SK-N-SH (cell line): ENCODE measurements at regions not wholly inside any gene's neighbourhood (a gene's known extent, or its start where the extent isn't known, plus 50 kb on each side); places are given as distances from the start of the nearest gene placed in this dataset.

Source experiments
- CTCF ChIA-PET: fragments of 300-600, 350-600 bp; formaldehyde crosslinking; extraction: SDS; loops from one replicate; lab custom pipeline; 2021; lab: Yijun Ruan, JAX
- POLR2A ChIA-PET: fragments of 350-600 bp; sonication (Branson Sonifier 250); formaldehyde crosslinking; extraction: SDS; loops from one replicate; lab custom pipeline; 2020; ENCODE audit warnings: antibody characterized with exemption, inconsistent platforms; lab: Yijun Ruan, JAX
- DNase-seq: peaks from one replicate; pipeline ENCODE4 v3.0.0; 2012
- H2AFZ ChIP-seq: fragments of 200-600 bp; sonication (generic); 2 replicates; pipeline ENCODE4 v1.8.1; 2016; ENCODE audit warnings: antibody characterized with exemption, mild to moderate bottlenecking, low read depth
- H3F3A ChIP-seq: fragments of 200-600 bp; sonication (generic); replicated peaks from 2 replicates; pipeline ENCODE3; 2016; ENCODE audit warnings: antibody characterized with exemption, mild to moderate bottlenecking; ENCODE audit not compliant: insufficient read depth
- H3K27ac ChIP-seq, 2 experiments: fragments of 200-500 bp in 1 of 2; fragments of 200-600 bp in 1 of 2; sonication (Bioruptor generic) in 1 of 2; sonication (generic), shearing (Covaris generic) in 1 of 2; 2 replicates each; pipeline versions ENCODE4 v1.5.1 to v1.6.1; 2014 to 2016; ENCODE audit warnings: low read depth in 2 of 2, inconsistent platforms in 1 of 2, low read length in 1 of 2, mild to moderate bottlenecking in 1 of 2, mixed read lengths in 1 of 2
- H3K27me3 ChIP-seq: fragments of 200-600 bp; sonication (generic), shearing (Covaris generic); 2 replicates; pipeline ENCODE4 v1.6.1; 2016; ENCODE audit warnings: mixed run types; ENCODE audit not compliant: insufficient read depth
- H3K36me3 ChIP-seq, 2 experiments: fragments of 200-500 bp in 1 of 2; fragments of 200-600 bp in 1 of 2; sonication (Bioruptor generic) in 1 of 2; sonication (generic) in 1 of 2; replicated peaks in 1 of 2; 2 replicates each; pipeline versions ENCODE3 to v1.5.1; 2014 to 2016; ENCODE audit warnings: low read length in 1 of 2, mild to moderate bottlenecking in 1 of 2; ENCODE audit not compliant: insufficient read depth in 2 of 2, control insufficient read depth in 1 of 2
- H3K4me1 ChIP-seq, 2 experiments: fragments of 200-500 bp in 1 of 2; fragments of 200-600 bp in 1 of 2; sonication (Bioruptor generic) in 1 of 2; sonication (generic), shearing (Covaris generic) in 1 of 2; 2 replicates each; pipeline versions ENCODE4 v1.5.1 to v1.6.1; 2014 to 2016; ENCODE audit warnings: low read depth in 1 of 2, low read length in 1 of 2, mixed run types in 1 of 2; ENCODE audit not compliant: insufficient read depth in 2 of 2, control insufficient read depth in 1 of 2
- H3K4me2 ChIP-seq: fragments of 200-600 bp; sonication (generic), shearing (Covaris generic); 2 replicates; pipeline ENCODE4 v1.6.1; 2017; ENCODE audit warnings: mixed run types
- H3K4me3 ChIP-seq, 2 experiments: fragments of 200-500 bp in 1 of 2; fragments of 200-600 bp in 1 of 2; sonication (Bioruptor generic) in 1 of 2; sonication (generic), shearing (Covaris generic) in 1 of 2; 2 replicates each; pipeline versions ENCODE4 v1.5.1 to v1.8.1; 2014 to 2016; ENCODE audit warnings: low read depth in 2 of 2, inconsistent platforms in 1 of 2, low read length in 1 of 2, mild to moderate bottlenecking in 1 of 2, mixed read lengths in 1 of 2, moderate library complexity in 1 of 2
- H3K79me2 ChIP-seq: fragments of 200-600 bp; sonication (generic); 2 replicates; pipeline ENCODE4 v1.8.1; 2017; ENCODE audit warnings: mild to moderate bottlenecking; ENCODE audit not compliant: insufficient read depth
- H3K9ac ChIP-seq: fragments of 200-600 bp; sonication (generic); 2 replicates; pipeline ENCODE4 v1.6.1; 2017; ENCODE audit warnings: mixed run types
- H3K9me2 ChIP-seq: fragments of 200-600 bp; sonication (generic); 2 replicates; pipeline ENCODE4 v1.6.1; 2017; ENCODE audit warnings: mixed run types
- H3K9me3 ChIP-seq: fragments of 200-600 bp; sonication (generic); 2 replicates; pipeline ENCODE4 v1.6.1; 2017; ENCODE audit warnings: mixed run types, mild to moderate bottlenecking, moderate library complexity
- H4K20me1 ChIP-seq: fragments of 200-600 bp; sonication (generic); 2 replicates; pipeline ENCODE4 v1.6.1; 2017; ENCODE audit warnings: mild to moderate bottlenecking, mixed run types; ENCODE audit not compliant: insufficient read depth
- CTCF ChIP-seq: fragments of 200-600 bp; sonication (generic); IDR thresholded peaks from 2 replicates; pipeline ENCODE4 v1.6.1; 2017; ENCODE audit warnings: antibody characterized with exemption, mild to moderate bottlenecking, moderate library complexity
- EP300 ChIP-seq, 2 experiments: IDR thresholded peaks; 2 replicates each; pipeline versions ENCODE4 v1.4.0 to v1.6.1; 2012; ENCODE audit warnings: borderline replicate concordance in 1 of 2, low read depth in 1 of 2, low read length in 1 of 2
- FOSL2 ChIP-seq: IDR thresholded peaks from 2 replicates; pipeline ENCODE4 v1.4.0; 2012; ENCODE audit warnings: low read depth, mild to moderate bottlenecking, moderate library complexity, borderline replicate concordance
- GATA2 ChIP-seq: sonication (generic); formaldehyde crosslinking; IDR thresholded peaks from 2 replicates; pipeline ENCODE4 v1.5.0; 2020; ENCODE audit warnings: mild to moderate bottlenecking, missing genetic modification reagents
- JUND ChIP-seq: IDR thresholded peaks from 2 replicates; pipeline ENCODE4 v1.4.0; 2012
- MEF2A ChIP-seq: IDR thresholded peaks from 2 replicates; pipeline ENCODE4 v1.4.0; 2012; ENCODE audit warnings: low read depth, borderline replicate concordance
- NFIC ChIP-seq: IDR thresholded peaks from 2 replicates; pipeline ENCODE4 v1.4.0; 2012; ENCODE audit warnings: borderline replicate concordance
- POLR2AphosphoS5 ChIP-seq: IDR thresholded peaks from 2 replicates; pipeline ENCODE4 v1.6.1; 2012; ENCODE audit warnings: low read depth, low read length
- REST ChIP-seq: IDR thresholded peaks from 2 replicates; pipeline ENCODE4 v1.6.1; 2012; ENCODE audit warnings: mild to moderate bottlenecking, low read depth, low read length, moderate library complexity
- RXRA ChIP-seq: IDR thresholded peaks from 2 replicates; pipeline ENCODE4 v1.4.0; 2012; ENCODE audit warnings: low read depth, mild to moderate bottlenecking, borderline replicate concordance
- SMC3 ChIP-seq: IDR thresholded peaks from 2 replicates; pipeline ENCODE4 v1.6.1; 2012; ENCODE audit warnings: low read depth, low read length, improper control_type of control experiment
- TEAD4 ChIP-seq: IDR thresholded peaks from 2 replicates; pipeline ENCODE4 v1.4.0; 2012; ENCODE audit warnings: mild to moderate bottlenecking, borderline replicate concordance; ENCODE audit not compliant: insufficient read depth
- USF2 ChIP-seq: fragments of 150-350 bp; IDR thresholded peaks from 2 replicates; pipeline ENCODE4 v1.6.1; 2017; ENCODE audit warnings: antibody characterized with exemption, low read length, low read depth, borderline replicate concordance
- ZBTB33 ChIP-seq: IDR thresholded peaks from 2 replicates; pipeline ENCODE4 v1.4.0; 2012; ENCODE audit warnings: low read depth, borderline replicate concordance
- WGBS: methylation state at CpG from one replicate; pipeline ENCODE4 v1.1.6; 2017; ENCODE audit warnings: low lambda C conversion rate; 5-methylcytosine and 5-hydroxymethylcytosine counted together

- Histone ChIP-seq H3K36me3 (peaks cover 0 to 11% of the 10 kb centered on the region in 2 experiments), H3K4me3 (no peak overlapping the region), H3K9me2 (no peaks in the 10 kb centered on the region), H3F3A (no peaks in the 10 kb centered on the region), H3K79me2 (no peaks in the 10 kb centered on the region), H3K4me2 (no peak overlapping the region), H3K27ac (no peak overlapping the region), H3K9me3 (no peaks in the 10 kb centered on the region), H4K20me1 (no peaks in the 10 kb centered on the region), H3K4me1 (no peaks in the 10 kb centered on the region), H3K9ac (no peak overlapping the region), H3K27me3 (no peaks in the 10 kb centered on the region), H2AFZ (no peak overlapping the region)
- 55% methylated on average over 3 of the region's 3 CpGs for WGBS
- DNase-seq, result no peak
- ChIA-PET POLR2A (no interaction called here), CTCF (no interaction called here)
- no peak for TF ChIP-seq JUND
- no peak for TF ChIP-seq ZBTB33
- no peak for TF ChIP-seq FOSL2
- TF ChIP-seq SMC3, result no peak
- no peak for TF ChIP-seq RXRA
- no peak for TF ChIP-seq EP300 (IDR thresholded peaks at IDR 0.05; ENCODE audit: borderline replicate concordance in 1 of 2, low read depth in 1 of 2, low read length in 1 of 2)
- TF ChIP-seq TEAD4, result no peak
- TF ChIP-seq USF2, result no peak
- TF ChIP-seq POLR2AphosphoS5, result no peak
- TF ChIP-seq NFIC, result no peak
- no peak for TF ChIP-seq GATA2 (CRISPR knock-in tag)
- TF ChIP-seq CTCF, result no peak
- TF ChIP-seq REST, result no peak
- no peak for TF ChIP-seq MEF2A
Observed at GRCh38 chr21:29413683-29414082, 115.0 kb downstream of the BACH1 start.
